Kidney (tissue), 13 donors: ENCODE measurements at regions not wholly inside any gene's neighbourhood (a gene's known extent, or its start where the extent isn't known, plus 50 kb on each side); places are given as distances from the start of the nearest gene placed in this dataset.

ENCODE experiments used
- DNase-seq, 5 donors: peaks; one replicate each; pipeline ENCODE4 v3.0.0-alpha.2; 2013 to 2020
- FAIRE-seq: peaks from 2 replicates; lab custom pipeline; 2012; peaks lifted over from hg19 to GRCh38; lab: Jason Lieb, UNC
- H3K27ac ChIP-seq, 2 donors: one replicate each; pipeline ENCODE4 v1.7.0; 2013; ENCODE audit warnings: low read depth in 2 of 2, low read length in 2 of 2, inconsistent platforms in 1 of 2
- H3K27me3 ChIP-seq: one replicate; pipeline ENCODE4 v1.7.1; 2013; ENCODE audit warnings: low read length, inconsistent platforms; ENCODE audit not compliant: control insufficient read depth, insufficient read depth
- H3K36me3 ChIP-seq, 3 donors: one replicate each; pipeline versions ENCODE4 v1.7.0 to v1.7.1; 2013; ENCODE audit warnings: low read length in 3 of 3, control low read depth in 1 of 3, inconsistent platforms in 1 of 3; ENCODE audit not compliant: insufficient read depth in 3 of 3, control insufficient read depth in 2 of 3
- H3K4me1 ChIP-seq, 3 donors: one replicate each; pipeline versions ENCODE4 v1.7.0 to v1.7.1; 2013; ENCODE audit warnings: low read length in 3 of 3, inconsistent platforms in 1 of 3, low read depth in 1 of 3; ENCODE audit not compliant: control insufficient read depth in 2 of 3, insufficient read depth in 2 of 3
- H3K4me3 ChIP-seq, 3 donors: one replicate each; pipeline versions ENCODE4 v1.7.0 to v1.8.1; 2013; ENCODE audit warnings: low read length in 3 of 3, control low read depth in 1 of 3, inconsistent platforms in 1 of 3
- H3K9ac ChIP-seq, 3 donors: one replicate each; pipeline versions ENCODE4 v1.7.0 to v1.7.1; 2013; ENCODE audit warnings: low read length in 3 of 3, control low read depth in 1 of 3, inconsistent platforms in 1 of 3
- H3K9me3 ChIP-seq, 3 donors: one replicate each; pipeline versions ENCODE4 v1.7.0 to v1.7.1; 2013; ENCODE audit warnings: low read length in 3 of 3, control low read depth in 1 of 3, inconsistent platforms in 1 of 3; ENCODE audit not compliant: control insufficient read depth in 2 of 3, insufficient read depth in 1 of 3
- intact Hi-C: fragments of 100-400 bp; cut with DNase I; formaldehyde crosslinking; loops from one replicate; pipeline ENCODE4 v1.11.1; 2022
- TF ChIP-seq, protein P1 (sequence below): IDR thresholded peaks from 3 replicates; pipeline ENCODE4 v1.5.1; 2012; ENCODE audit warnings: mild to moderate bottlenecking, moderate library complexity, borderline replicate concordance; ENCODE audit not compliant: insufficient read depth; ENCODE audit errors: extremely low read depth
- donor health status: control.
- donor health status: control.
- donor health status: control.
- donor health status: control.
- donor health status: control.
- donor health status: DM: yes; HTN: yes; CAD: no.
- donor health status: Normal renal cell carcinoma (clear cell type).

DNA sequence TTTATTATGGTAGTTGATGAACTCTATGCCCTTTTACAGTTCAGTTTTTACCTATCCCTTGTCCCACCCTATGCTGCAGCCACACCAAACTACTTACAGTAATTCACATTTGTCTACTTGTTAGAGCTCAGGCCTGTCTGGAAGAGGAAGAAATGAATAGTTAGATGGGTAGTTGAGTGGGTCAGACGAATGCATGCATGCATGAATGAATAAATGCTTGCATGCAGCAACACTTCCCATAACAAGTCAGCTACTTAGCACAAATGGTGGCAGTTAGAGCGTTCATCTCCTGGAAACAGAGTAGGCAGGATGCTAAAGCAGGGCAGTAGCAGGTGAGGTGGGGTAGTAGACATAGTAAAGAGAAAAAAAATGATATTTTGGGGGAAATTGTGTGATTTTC lies 322.3 kb downstream of the NDFIP2 start:
- intact Hi-C loops, result no loop called here
- no peaks in the 10 kb centered on the region for H3K9me3 ChIP-seq
- H3K4me1 ChIP-seq, result no peaks in the 10 kb centered on the region
- no peaks in the 10 kb centered on the region for H3K36me3 ChIP-seq
- DNase-seq (no peak), FAIRE-seq (no peak)
- no peak overlapping the region for H3K27ac ChIP-seq
- no peaks in the 10 kb centered on the region for H3K27me3 ChIP-seq
- no peak overlapping the region for H3K9ac ChIP-seq
- TF ChIP-seq, protein P1, sequence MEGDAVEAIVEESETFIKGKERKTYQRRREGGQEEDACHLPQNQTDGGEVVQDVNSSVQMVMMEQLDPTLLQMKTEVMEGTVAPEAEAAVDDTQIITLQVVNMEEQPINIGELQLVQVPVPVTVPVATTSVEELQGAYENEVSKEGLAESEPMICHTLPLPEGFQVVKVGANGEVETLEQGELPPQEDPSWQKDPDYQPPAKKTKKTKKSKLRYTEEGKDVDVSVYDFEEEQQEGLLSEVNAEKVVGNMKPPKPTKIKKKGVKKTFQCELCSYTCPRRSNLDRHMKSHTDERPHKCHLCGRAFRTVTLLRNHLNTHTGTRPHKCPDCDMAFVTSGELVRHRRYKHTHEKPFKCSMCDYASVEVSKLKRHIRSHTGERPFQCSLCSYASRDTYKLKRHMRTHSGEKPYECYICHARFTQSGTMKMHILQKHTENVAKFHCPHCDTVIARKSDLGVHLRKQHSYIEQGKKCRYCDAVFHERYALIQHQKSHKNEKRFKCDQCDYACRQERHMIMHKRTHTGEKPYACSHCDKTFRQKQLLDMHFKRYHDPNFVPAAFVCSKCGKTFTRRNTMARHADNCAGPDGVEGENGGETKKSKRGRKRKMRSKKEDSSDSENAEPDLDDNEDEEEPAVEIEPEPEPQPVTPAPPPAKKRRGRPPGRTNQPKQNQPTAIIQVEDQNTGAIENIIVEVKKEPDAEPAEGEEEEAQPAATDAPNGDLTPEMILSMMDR, result no peak
- no peak overlapping the region for H3K4me3 ChIP-seq

DNA sequence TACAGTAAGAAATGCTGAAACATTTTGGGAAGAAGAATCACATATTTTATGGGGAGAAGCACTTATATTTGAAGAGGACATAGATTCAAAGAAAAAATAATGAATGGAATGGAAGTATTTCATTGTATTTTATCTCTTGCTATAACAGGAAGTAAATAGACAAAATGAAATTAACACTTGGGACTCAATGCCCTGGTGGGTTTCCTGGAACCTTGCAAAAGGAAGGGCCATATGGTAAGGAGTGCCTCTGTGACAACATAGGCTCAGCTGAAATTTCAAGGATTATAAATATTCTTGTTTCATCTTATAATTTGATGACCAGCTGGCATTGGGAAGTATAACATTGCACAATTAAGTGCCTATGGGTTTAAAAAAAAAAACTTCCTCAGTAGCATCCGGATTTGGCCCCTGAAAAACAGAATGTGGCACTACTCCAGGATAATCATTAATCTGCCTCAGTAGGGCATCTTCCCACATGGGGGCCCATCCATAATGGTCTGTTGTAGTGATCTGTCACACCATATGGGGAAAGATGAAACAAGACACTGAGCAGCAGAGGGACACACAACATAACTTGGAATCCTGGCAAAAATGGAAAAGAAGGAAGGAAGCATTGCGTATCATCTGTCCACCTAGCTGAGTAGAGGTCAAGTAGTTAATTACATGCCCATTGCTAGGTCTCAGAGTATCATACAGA lies 321.6 kb downstream of the NDFIP2 start:
- H3K27ac ChIP-seq, result no peak overlapping the region
- no peak overlapping the region for H3K4me3 ChIP-seq
- DNase-seq (no peak), FAIRE-seq (no peak)
- H3K9me3 ChIP-seq, result no peaks in the 10 kb centered on the region
- TF ChIP-seq, protein P1, result no peak
- H3K9ac ChIP-seq, result no peak overlapping the region
- H3K4me1 ChIP-seq, result no peaks in the 10 kb centered on the region
- no peaks in the 10 kb centered on the region for H3K27me3 ChIP-seq
- intact Hi-C loops, result no loop called here
- H3K36me3 ChIP-seq, result no peaks in the 10 kb centered on the region

DNA sequence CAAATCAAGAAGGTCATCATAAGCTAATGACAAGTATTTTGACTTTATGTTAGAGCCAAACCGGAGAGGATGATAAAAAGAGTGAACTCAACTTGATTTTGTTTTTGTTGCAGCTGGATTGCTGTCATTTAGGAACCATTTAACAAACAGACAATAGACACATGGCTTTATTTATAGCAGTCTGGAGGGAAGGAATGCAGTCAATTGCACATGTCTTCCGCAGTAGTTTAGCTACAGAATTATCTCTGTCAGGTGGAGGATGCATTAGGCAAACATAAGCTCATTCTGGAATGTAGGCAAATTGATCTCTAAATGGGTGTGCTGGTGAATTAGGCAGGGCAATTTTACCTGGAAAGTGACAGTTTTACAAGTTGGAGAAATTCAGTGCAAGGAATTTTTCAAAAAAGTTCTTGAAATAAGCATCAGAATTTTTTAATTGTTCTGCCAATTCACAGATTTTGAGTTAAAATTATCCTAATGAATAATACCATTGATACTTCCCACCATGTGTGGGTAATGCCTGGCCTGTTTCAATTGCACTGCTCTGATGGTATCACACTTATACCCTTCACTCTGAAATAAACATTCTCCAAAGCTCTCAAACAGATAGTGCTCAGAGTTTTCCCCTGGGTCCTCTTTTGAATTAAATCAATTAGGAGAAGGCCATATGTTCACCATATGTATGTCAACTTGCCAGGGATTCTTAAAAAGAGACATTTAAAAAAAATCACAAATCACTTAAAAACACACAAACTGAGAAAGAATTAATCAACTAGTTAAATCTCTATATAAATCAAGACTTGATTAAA lies 318.3 kb downstream of the NDFIP2 start:
- FAIRE-seq, result no peak

More for the DNA sequence above, 318.3 kb downstream of the NDFIP2 start:
- intact Hi-C loops, result no loop called here
- H3K4me1 ChIP-seq, result no peaks in the 10 kb centered on the region
- peak in 1 of 5 donors; percentile 36 for DNase-seq
- H3K9me3 ChIP-seq, result no peaks in the 10 kb centered on the region
- no peak overlapping the region for H3K27ac ChIP-seq
- H3K9ac ChIP-seq, result no peak overlapping the region
- H3K36me3 ChIP-seq, result no peaks in the 10 kb centered on the region
- H3K4me3 ChIP-seq, result no peak overlapping the region
- TF ChIP-seq, protein P1, result no peak
- H3K27me3 ChIP-seq, result no peaks in the 10 kb centered on the region
